ENCODE measurements at regions not wholly inside any gene's neighbourhood (a gene's known extent, or its start where the extent isn't known, plus 50 kb on each side); places are given as distances from the start of the nearest gene placed in this dataset.

DNA sequence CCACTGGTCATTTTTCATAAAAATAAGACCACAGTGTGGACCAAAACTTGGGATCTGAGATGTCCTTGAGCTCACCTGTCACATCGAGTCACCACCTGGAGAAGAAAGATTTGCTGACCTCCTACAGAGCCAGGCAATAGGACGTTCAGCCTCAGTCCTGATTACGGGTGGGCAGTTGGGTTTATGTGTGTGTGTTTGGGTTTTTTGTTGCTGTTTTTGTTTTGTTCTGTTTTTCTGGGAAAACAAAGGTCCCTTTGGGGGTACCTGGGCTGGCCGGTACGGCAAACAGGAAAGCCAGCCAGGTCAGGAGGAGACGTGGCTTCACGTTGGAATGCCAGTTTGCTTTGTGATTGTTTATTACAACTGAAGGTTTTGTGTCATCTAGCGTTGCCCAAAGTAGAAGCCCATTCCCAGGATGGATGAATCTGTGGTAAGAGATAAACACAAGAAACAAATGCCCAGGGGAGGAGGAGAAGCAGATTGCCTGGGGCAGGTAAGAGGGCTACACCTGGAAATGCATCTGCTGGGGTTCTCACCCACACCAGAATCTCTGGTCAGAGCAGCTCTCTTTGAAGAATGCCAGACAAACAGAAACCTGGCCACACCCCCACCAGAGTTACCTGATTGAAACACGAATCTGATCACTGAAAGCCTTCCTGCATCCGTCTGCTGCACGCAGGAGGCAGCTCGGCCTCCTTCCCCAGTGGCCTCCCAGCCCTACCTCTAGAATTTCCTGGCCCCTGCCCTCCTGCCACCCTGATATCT lies 100.1 kb upstream of the DIO3 start:
- no peak for TF ChIP-seq CTCF (conservative IDR thresholded peaks at IDR 0.05; ENCODE audit: low read depth, low read length)
- no peak for TF ChIP-seq EZH2 (IDR thresholded peaks at IDR 0.05; ENCODE audit: borderline replicate concordance, low read depth, low read length, poor library complexity, severe bottlenecking)

Measured in A673 (cell line).